OCI-LY7 (cell line): ENCODE measurements at regions not wholly inside any gene's neighbourhood (a gene's known extent, or its start where the extent isn't known, plus 50 kb on each side); places are given as distances from the start of the nearest gene placed in this dataset.

ENCODE experiments used
- CTCF ChIP-seq: fragments of 200-600 bp; sonication (generic); conservative IDR thresholded peaks from 2 replicates; pipeline ENCODE4 v1.5.1; 2014; ENCODE audit warnings: mild to moderate bottlenecking, antibody characterized with exemption, low read length, moderate library complexity, mixed read lengths
- EZH2phosphoT487 ChIP-seq: fragments of 200-600 bp; sonication (generic); IDR thresholded peaks from 2 replicates; pipeline ENCODE4 v1.6.1; 2018; ENCODE audit warnings: low read depth, borderline replicate concordance, mild to moderate bottlenecking, mixed run types, antibody characterized with exemption, low read length, moderate library complexity, mixed read lengths

GRCh38 chr5:3252235-3252634 lies 343.4 kb upstream of the IRX1 start:
- TF ChIP-seq CTCF = no peak
- TF ChIP-seq EZH2phosphoT487 = no peak
